SK-N-SH (cell line): ENCODE measurements at regions not wholly inside any gene's neighbourhood (a gene's known extent, or its start where the extent isn't known, plus 50 kb on each side); places are given as distances from the start of the nearest gene placed in this dataset.

Experiments used
- CTCF ChIA-PET: fragments of 300-600, 350-600 bp; formaldehyde crosslinking; extraction: SDS; loops from one replicate; lab custom pipeline; 2021; lab: Yijun Ruan, JAX
- POLR2A ChIA-PET: fragments of 350-600 bp; sonication (Branson Sonifier 250); formaldehyde crosslinking; extraction: SDS; loops from one replicate; lab custom pipeline; 2020; ENCODE audit warnings: antibody characterized with exemption, inconsistent platforms; lab: Yijun Ruan, JAX
- DNase-seq: peaks from one replicate; pipeline ENCODE4 v3.0.0; 2012
- H2AFZ ChIP-seq: fragments of 200-600 bp; sonication (generic); 2 replicates; pipeline ENCODE4 v1.8.1; 2016; ENCODE audit warnings: antibody characterized with exemption, mild to moderate bottlenecking, low read depth
- H3F3A ChIP-seq: fragments of 200-600 bp; sonication (generic); replicated peaks from 2 replicates; pipeline ENCODE3; 2016; ENCODE audit warnings: antibody characterized with exemption, mild to moderate bottlenecking; ENCODE audit not compliant: insufficient read depth
- H3K27ac ChIP-seq, 2 experiments: fragments of 200-500 bp in 1 of 2; fragments of 200-600 bp in 1 of 2; sonication (Bioruptor generic) in 1 of 2; sonication (generic), shearing (Covaris generic) in 1 of 2; 2 replicates each; pipeline versions ENCODE4 v1.5.1 to v1.6.1; 2014 to 2016; ENCODE audit warnings: low read depth in 2 of 2, inconsistent platforms in 1 of 2, low read length in 1 of 2, mild to moderate bottlenecking in 1 of 2, mixed read lengths in 1 of 2
- H3K27me3 ChIP-seq: fragments of 200-600 bp; sonication (generic), shearing (Covaris generic); 2 replicates; pipeline ENCODE4 v1.6.1; 2016; ENCODE audit warnings: mixed run types; ENCODE audit not compliant: insufficient read depth
- H3K36me3 ChIP-seq, 2 experiments: fragments of 200-500 bp in 1 of 2; fragments of 200-600 bp in 1 of 2; sonication (Bioruptor generic) in 1 of 2; sonication (generic) in 1 of 2; replicated peaks in 1 of 2; 2 replicates each; pipeline versions ENCODE3 to v1.5.1; 2014 to 2016; ENCODE audit warnings: low read length in 1 of 2, mild to moderate bottlenecking in 1 of 2; ENCODE audit not compliant: insufficient read depth in 2 of 2, control insufficient read depth in 1 of 2
- H3K4me1 ChIP-seq, 2 experiments: fragments of 200-500 bp in 1 of 2; fragments of 200-600 bp in 1 of 2; sonication (Bioruptor generic) in 1 of 2; sonication (generic), shearing (Covaris generic) in 1 of 2; 2 replicates each; pipeline versions ENCODE4 v1.5.1 to v1.6.1; 2014 to 2016; ENCODE audit warnings: low read depth in 1 of 2, low read length in 1 of 2, mixed run types in 1 of 2; ENCODE audit not compliant: insufficient read depth in 2 of 2, control insufficient read depth in 1 of 2
- H3K4me2 ChIP-seq: fragments of 200-600 bp; sonication (generic), shearing (Covaris generic); 2 replicates; pipeline ENCODE4 v1.6.1; 2017; ENCODE audit warnings: mixed run types
- H3K4me3 ChIP-seq, 2 experiments: fragments of 200-500 bp in 1 of 2; fragments of 200-600 bp in 1 of 2; sonication (Bioruptor generic) in 1 of 2; sonication (generic), shearing (Covaris generic) in 1 of 2; 2 replicates each; pipeline versions ENCODE4 v1.5.1 to v1.8.1; 2014 to 2016; ENCODE audit warnings: low read depth in 2 of 2, inconsistent platforms in 1 of 2, low read length in 1 of 2, mild to moderate bottlenecking in 1 of 2, mixed read lengths in 1 of 2, moderate library complexity in 1 of 2
- H3K79me2 ChIP-seq: fragments of 200-600 bp; sonication (generic); 2 replicates; pipeline ENCODE4 v1.8.1; 2017; ENCODE audit warnings: mild to moderate bottlenecking; ENCODE audit not compliant: insufficient read depth
- H3K9ac ChIP-seq: fragments of 200-600 bp; sonication (generic); 2 replicates; pipeline ENCODE4 v1.6.1; 2017; ENCODE audit warnings: mixed run types
- H3K9me2 ChIP-seq: fragments of 200-600 bp; sonication (generic); 2 replicates; pipeline ENCODE4 v1.6.1; 2017; ENCODE audit warnings: mixed run types
- H3K9me3 ChIP-seq: fragments of 200-600 bp; sonication (generic); 2 replicates; pipeline ENCODE4 v1.6.1; 2017; ENCODE audit warnings: mixed run types, mild to moderate bottlenecking, moderate library complexity
- H4K20me1 ChIP-seq: fragments of 200-600 bp; sonication (generic); 2 replicates; pipeline ENCODE4 v1.6.1; 2017; ENCODE audit warnings: mild to moderate bottlenecking, mixed run types; ENCODE audit not compliant: insufficient read depth
- ELF1 ChIP-seq: IDR thresholded peaks from 2 replicates; pipeline ENCODE4 v1.4.0; 2012
- EZH2phosphoT487 ChIP-seq: fragments of 200-600 bp; sonication (generic); IDR thresholded peaks from 2 replicates; pipeline ENCODE4 v1.6.1; 2017; ENCODE audit warnings: low read depth, mixed run types, mild to moderate bottlenecking, antibody characterized with exemption, moderate library complexity, borderline replicate concordance
- FOXJ3 ChIP-seq: sonication (generic); formaldehyde crosslinking; IDR thresholded peaks from 2 replicates; pipeline ENCODE4 v1.5.1; 2020; ENCODE audit warnings: mild to moderate bottlenecking, missing genetic modification reagents
- GABPA ChIP-seq: IDR thresholded peaks from 2 replicates; pipeline ENCODE4 v1.4.0; 2012; ENCODE audit warnings: low read depth, mild to moderate bottlenecking
- IRF3 ChIP-seq: fragments of 150-350 bp; IDR thresholded peaks from 2 replicates; pipeline ENCODE4 v1.6.1; 2016; ENCODE audit warnings: mild to moderate bottlenecking, low read depth, low read length
- JUND ChIP-seq: IDR thresholded peaks from 2 replicates; pipeline ENCODE4 v1.4.0; 2012
- MAX ChIP-seq: IDR thresholded peaks from 2 replicates; pipeline ENCODE4 v1.4.0; 2012; ENCODE audit warnings: low read depth
- MEF2A ChIP-seq: IDR thresholded peaks from 2 replicates; pipeline ENCODE4 v1.4.0; 2012; ENCODE audit warnings: low read depth, borderline replicate concordance
- MXI1 ChIP-seq: IDR thresholded peaks from 2 replicates; pipeline ENCODE4 v1.6.1; 2012; ENCODE audit warnings: mild to moderate bottlenecking, low read depth, low read length, improper control_type of control experiment
- NFIC ChIP-seq: IDR thresholded peaks from 2 replicates; pipeline ENCODE4 v1.4.0; 2012; ENCODE audit warnings: borderline replicate concordance
- PBX3 ChIP-seq: IDR thresholded peaks from 2 replicates; pipeline ENCODE4; 2012
- POLR2AphosphoS5 ChIP-seq: IDR thresholded peaks from 2 replicates; pipeline ENCODE4 v1.6.1; 2012; ENCODE audit warnings: low read depth, low read length
- SIN3A ChIP-seq: IDR thresholded peaks from 2 replicates; pipeline ENCODE4 v1.6.1; 2012; ENCODE audit warnings: low read depth, mild to moderate bottlenecking, low read length, moderate library complexity, borderline replicate concordance
- TAF1 ChIP-seq: IDR thresholded peaks from 2 replicates; pipeline ENCODE4 v1.6.1; 2012; ENCODE audit warnings: low read depth, mild to moderate bottlenecking, low read length, moderate library complexity, borderline replicate concordance
- TEAD4 ChIP-seq: IDR thresholded peaks from 2 replicates; pipeline ENCODE4 v1.4.0; 2012; ENCODE audit warnings: mild to moderate bottlenecking, borderline replicate concordance; ENCODE audit not compliant: insufficient read depth
- USF2 ChIP-seq: fragments of 150-350 bp; IDR thresholded peaks from 2 replicates; pipeline ENCODE4 v1.6.1; 2017; ENCODE audit warnings: antibody characterized with exemption, low read length, low read depth, borderline replicate concordance
- WGBS: methylation state at CpG from one replicate; pipeline ENCODE4 v1.1.6; 2017; ENCODE audit warnings: low lambda C conversion rate; 5-methylcytosine and 5-hydroxymethylcytosine counted together

- no peak for TF ChIP-seq MAX
These were observed 69.6 kb upstream of the GJB5 start (continued) for GRCh38 chr1:34685225-34685624.

- Histone ChIP-seq H3K27ac (no peak overlapping the region), H4K20me1 (no peaks in the 10 kb centered on the region), H3K79me2 (no peaks in the 10 kb centered on the region), H3F3A (no peaks in the 10 kb centered on the region), H3K9me2 (no peaks in the 10 kb centered on the region), H3K4me1 (peaks cover 0 to 8% of the 10 kb centered on the region in 2 experiments; a peak in 1 of 4 replicates), H3K4me2 (no peak overlapping the region), H3K9ac (no peak overlapping the region), H3K27me3 (no peaks in the 10 kb centered on the region), H3K4me3 (no peak overlapping the region), H3K9me3 (no peaks in the 10 kb centered on the region), H3K36me3 (no peaks in the 10 kb centered on the region), H2AFZ (no peak overlapping the region)
- POLR2A ChIA-PET, result no interaction called here
- 31% methylated on average over 2 of the region's 2 CpGs for WGBS
- DNase-seq, result no peak
- CTCF ChIA-PET, result interaction anchor here (0.7 to 1.0 kb wide), 2 partner anchors 24 to 1053 kb away, joined by 3 read pairs; no protein-coding TSS in a partner anchor
- TF ChIP-seq TEAD4 (no peak), POLR2AphosphoS5 (no peak), USF2 (no peak), IRF3 (no peak), MEF2A (no peak), GABPA (no peak), ELF1 (no peak), FOXJ3 (CRISPR knock-in tag) (no peak), JUND (no peak), NFIC (no peak), PBX3 (no peak), TAF1 (no peak), EZH2phosphoT487 (no peak), SIN3A (no peak), MXI1 (no peak)
These were observed 68.3 kb upstream of the GJB5 start for GRCh38 chr1:34686531-34686930.
